Central memory CD8-positive, alpha-beta T cell (primary cell): ENCODE measurements at regions not wholly inside any gene's neighbourhood (a gene's known extent, or its start where the extent isn't known, plus 50 kb on each side); places are given as distances from the start of the nearest gene placed in this dataset.

Source experiments
- ATAC-seq: fragments of 150-1000 bp; cut with Tn5 transposase; replicated peaks from 2 replicates; pipeline ENCODE4 v1.10.0; 2022; ENCODE audit warnings: mild to moderate bottlenecking, moderate FRiP score, moderate number of reproducible peaks; ENCODE audit not compliant: poor library complexity, severe bottlenecking; ENCODE audit errors: extremely low read depth
- DNase-seq, 2 donors: peaks; one replicate each; pipeline ENCODE4 v3.0.0; 2021; ENCODE audit warnings: low spot score in 2 of 2
- H3K27ac Mint-ChIP-seq: one replicate; pipeline ENCODE4 v1.8.0; 2022; ENCODE audit warnings: low read depth, mild to moderate bottlenecking, moderate library complexity, mixed read lengths
- H3K27me3 Mint-ChIP-seq: one replicate; pipeline ENCODE4 v1.8.0; 2022; ENCODE audit warnings: mixed read lengths
- H3K36me3 Mint-ChIP-seq: one replicate; pipeline ENCODE4 v1.8.0; 2022; ENCODE audit warnings: mild to moderate bottlenecking, moderate library complexity, mixed read lengths; ENCODE audit not compliant: insufficient read depth
- H3K4me1 Mint-ChIP-seq: one replicate; pipeline ENCODE4 v1.8.0; 2022; ENCODE audit warnings: mixed read lengths
- H3K4me3 Mint-ChIP-seq: one replicate; pipeline ENCODE4 v1.8.0; 2022; ENCODE audit warnings: mild to moderate bottlenecking, moderate library complexity, mixed read lengths
- H3K9me3 Mint-ChIP-seq: one replicate; pipeline ENCODE4 v1.8.0; 2022; ENCODE audit warnings: mixed read lengths

- Mint-ChIP-seq H3K9me3 (peaks cover 16% of the 10 kb centered on the region), H3K4me3 (no peak overlapping the region), H3K27me3 (no peaks in the 10 kb centered on the region), H3K4me1 (no peaks in the 10 kb centered on the region), H3K36me3 (peaks cover 1% of the 10 kb centered on the region), H3K27ac (no peak overlapping the region)
- ATAC-seq (no peak), DNase-seq (no peak)
These were observed 212.4 kb upstream of the C11orf87 start for GRCh38 chr11:109209572-109209971.

- H3K4me3 Mint-ChIP-seq: no peak overlapping the region
- no peak overlapping the region for H3K27ac Mint-ChIP-seq
- H3K4me1 Mint-ChIP-seq: no peaks in the 10 kb centered on the region
- H3K27me3 Mint-ChIP-seq: no peaks in the 10 kb centered on the region
- no peak for DNase-seq
- ATAC-seq: no peak
- peaks cover 20% of the 10 kb centered on the region for H3K9me3 Mint-ChIP-seq
- no peaks in the 10 kb centered on the region for H3K36me3 Mint-ChIP-seq
These were observed 200.8 kb upstream of the C11orf87 start for GRCh38 chr11:109221190-109221589.

GRCh38 chr11:109222761-109223160 is 199.2 kb upstream of the C11orf87 start:
- DNase-seq (no peak), ATAC-seq (no peak)
- Mint-ChIP-seq H3K4me1 (no peaks in the 10 kb centered on the region), H3K36me3 (no peaks in the 10 kb centered on the region), H3K27ac (no peak overlapping the region), H3K27me3 (no peaks in the 10 kb centered on the region), H3K9me3 (peaks cover 26% of the 10 kb centered on the region), H3K4me3 (no peak overlapping the region)

- Mint-ChIP-seq H3K4me3 (no peak overlapping the region), H3K27me3 (no peaks in the 10 kb centered on the region), H3K36me3 (no peaks in the 10 kb centered on the region), H3K4me1 (no peaks in the 10 kb centered on the region), H3K9me3 (peaks cover 24% of the 10 kb centered on the region), H3K27ac (no peak overlapping the region)
- DNase-seq: no peak
- no peak for ATAC-seq
These were observed 198.5 kb upstream of the C11orf87 start for GRCh38 chr11:109223451-109223850.

GRCh38 chr11:109229682-109230081 is 192.3 kb upstream of the C11orf87 start:
- Mint-ChIP-seq H3K27ac (no peak overlapping the region), H3K9me3 (peaks cover 6% of the 10 kb centered on the region), H3K36me3 (no peaks in the 10 kb centered on the region), H3K4me3 (no peak overlapping the region), H3K27me3 (no peaks in the 10 kb centered on the region), H3K4me1 (no peaks in the 10 kb centered on the region)
- no peak for DNase-seq
- ATAC-seq: no peak

- H3K27me3 Mint-ChIP-seq: no peaks in the 10 kb centered on the region
- H3K4me1 Mint-ChIP-seq: no peaks in the 10 kb centered on the region
- DNase-seq: no peak
- no peak overlapping the region for H3K4me3 Mint-ChIP-seq
- no peak for ATAC-seq
- no peaks in the 10 kb centered on the region for H3K36me3 Mint-ChIP-seq
- H3K9me3 Mint-ChIP-seq: peaks cover 14% of the 10 kb centered on the region
- H3K27ac Mint-ChIP-seq: no peak overlapping the region
These were observed 185.8 kb upstream of the C11orf87 start for GRCh38 chr11:109236188-109236587.

GRCh38 chr11:109236696-109237095 is 185.3 kb upstream of the C11orf87 start:
- DNase-seq (no peak), ATAC-seq (no peak)
- H3K36me3 Mint-ChIP-seq: no peaks in the 10 kb centered on the region
- no peak overlapping the region for H3K27ac Mint-ChIP-seq
- no peaks in the 10 kb centered on the region for H3K27me3 Mint-ChIP-seq
- peaks cover 14% of the 10 kb centered on the region for H3K9me3 Mint-ChIP-seq
- no peak overlapping the region for H3K4me3 Mint-ChIP-seq
- no peaks in the 10 kb centered on the region for H3K4me1 Mint-ChIP-seq

GRCh38 chr11:109237636-109238035 is 184.4 kb upstream of the C11orf87 start:
- Mint-ChIP-seq H3K27ac (no peak overlapping the region), H3K36me3 (no peaks in the 10 kb centered on the region)

GRCh38 chr11:109241988-109242536 is 179.9 kb upstream of the C11orf87 start:
- H3K27me3 Mint-ChIP-seq: no peaks in the 10 kb centered on the region
- DNase-seq: no peak
- H3K9me3 Mint-ChIP-seq: peaks cover 27% of the 10 kb centered on the region
- H3K27ac Mint-ChIP-seq: no peak overlapping the region
- H3K36me3 Mint-ChIP-seq: no peaks in the 10 kb centered on the region
- no peak for ATAC-seq
- no peaks in the 10 kb centered on the region for H3K4me1 Mint-ChIP-seq
- H3K4me3 Mint-ChIP-seq: no peak overlapping the region

More at GRCh38 chr11:109237636-109238035, 184.4 kb upstream of the C11orf87 start:
- Mint-ChIP-seq H3K27me3 (no peaks in the 10 kb centered on the region), H3K9me3 (peaks cover 19% of the 10 kb centered on the region), H3K4me1 (no peaks in the 10 kb centered on the region), H3K4me3 (no peak overlapping the region)
- ATAC-seq: no peak
- no peak for DNase-seq

- no peak overlapping the region for H3K27ac Mint-ChIP-seq
- DNase-seq: no peak
- H3K27me3 Mint-ChIP-seq: no peaks in the 10 kb centered on the region
- H3K4me1 Mint-ChIP-seq: no peaks in the 10 kb centered on the region
- H3K4me3 Mint-ChIP-seq: no peak overlapping the region
- H3K9me3 Mint-ChIP-seq: peaks cover 21% of the 10 kb centered on the region
- no peaks in the 10 kb centered on the region for H3K36me3 Mint-ChIP-seq
- ATAC-seq: no peak
These were observed 174.9 kb upstream of the C11orf87 start for GRCh38 chr11:109247071-109247470.

GRCh38 chr11:109249597-109249996 is 172.4 kb upstream of the C11orf87 start:
- Mint-ChIP-seq H3K27ac (no peak overlapping the region), H3K4me1 (no peaks in the 10 kb centered on the region), H3K4me3 (no peak overlapping the region), H3K9me3 (peaks cover 28% of the 10 kb centered on the region), H3K36me3 (no peaks in the 10 kb centered on the region), H3K27me3 (no peaks in the 10 kb centered on the region)
- DNase-seq: no peak
- ATAC-seq: no peak

- no peak for DNase-seq
- no peaks in the 10 kb centered on the region for H3K27me3 Mint-ChIP-seq
- peaks cover 21% of the 10 kb centered on the region for H3K9me3 Mint-ChIP-seq
- no peak overlapping the region for H3K27ac Mint-ChIP-seq
- no peak overlapping the region for H3K4me3 Mint-ChIP-seq
- no peak for ATAC-seq
- H3K4me1 Mint-ChIP-seq: no peaks in the 10 kb centered on the region
- no peaks in the 10 kb centered on the region for H3K36me3 Mint-ChIP-seq
These were observed 170.8 kb upstream of the C11orf87 start for GRCh38 chr11:109251230-109251629.

GRCh38 chr11:109264128-109264527 is 157.9 kb upstream of the C11orf87 start:
- ATAC-seq (no peak), DNase-seq (no peak)
- H3K36me3 Mint-ChIP-seq: peaks cover 2% of the 10 kb centered on the region
- no peak overlapping the region for H3K4me3 Mint-ChIP-seq
- H3K27me3 Mint-ChIP-seq: no peaks in the 10 kb centered on the region
- H3K27ac Mint-ChIP-seq: no peak overlapping the region
- H3K4me1 Mint-ChIP-seq: no peaks in the 10 kb centered on the region
- H3K9me3 Mint-ChIP-seq: peaks cover 23% of the 10 kb centered on the region
